Caco-2 (cell line): ENCODE measurements at regions not wholly inside any gene's neighbourhood (a gene's known extent, or its start where the extent isn't known, plus 50 kb on each side); places are given as distances from the start of the nearest gene placed in this dataset.

Source experiments
- BruUV-seq: library from RNA; stranded (reverse); fragments of 400-500 nt; replicated peaks from 2 replicates; lab custom pipeline; 2021; lab: Mats Ljungman, UMichigan
- CTCF ChIA-PET: fragments of 300-600 bp; sonication (Branson Sonifier 250); formaldehyde crosslinking; loops from one replicate; lab custom pipeline; 2022; ENCODE audit warnings: antibody characterized with exemption; lab: Charles Lee
- POLR2A ChIA-PET: fragments of 300-600 bp; sonication (Branson Sonifier 250); formaldehyde crosslinking; loops from one replicate; lab custom pipeline; 2022; ENCODE audit warnings: antibody characterized with exemption; lab: Charles Lee
- DNase-seq, 2 experiments: peaks; one replicate each; pipeline versions ENCODE4 v3.0.0 to v3.0.0-alpha.2; 2020 to 2022
- H3K27me3 ChIP-seq: replicated peaks from 2 replicates; pipeline ENCODE4 v1.6.0; 2011; ENCODE audit warnings: low read length; ENCODE audit not compliant: control insufficient read depth, insufficient read depth
- H3K36me3 ChIP-seq: 2 replicates; pipeline ENCODE4 v1.5.1; 2011; ENCODE audit warnings: low read length; ENCODE audit not compliant: control insufficient read depth, insufficient read depth
- H3K4me1 ChIP-seq: fragments of 250-450 bp; sonication (Bioruptor Pico); 2 replicates; pipeline ENCODE4 v1.5.1; 2020; ENCODE audit warnings: mild to moderate bottlenecking
- H3K4me3 ChIP-seq: 2 replicates; pipeline ENCODE4 v1.5.1; 2011; ENCODE audit warnings: low read depth, mild to moderate bottlenecking, control low read depth, low read length
- H3K9me3 ChIP-seq: fragments of 250-450 bp; sonication (Bioruptor Pico); 2 replicates; pipeline ENCODE4 v1.5.1; 2020; ENCODE audit warnings: mild to moderate bottlenecking, moderate library complexity
- H3K27ac Mint-ChIP-seq: one replicate; pipeline ENCODE4 v1.8.0; 2022; ENCODE audit warnings: mixed read lengths; ENCODE audit not compliant: unreplicated experiment
- H3K27me3 Mint-ChIP-seq: one replicate; pipeline ENCODE4 v1.8.0; 2022; ENCODE audit warnings: mixed read lengths; ENCODE audit not compliant: insufficient read depth, unreplicated experiment
- H3K36me3 Mint-ChIP-seq: one replicate; pipeline ENCODE4 v1.8.0; 2022; ENCODE audit warnings: mild to moderate bottlenecking, mixed read lengths; ENCODE audit not compliant: insufficient read depth, unreplicated experiment
- H3K4me1 Mint-ChIP-seq: one replicate; pipeline ENCODE4 v1.8.0; 2022; ENCODE audit warnings: low read depth, mixed read lengths; ENCODE audit not compliant: unreplicated experiment
- H3K4me3 Mint-ChIP-seq: one replicate; pipeline ENCODE4 v1.8.0; 2022; ENCODE audit warnings: mild to moderate bottlenecking, moderate library complexity, mixed read lengths; ENCODE audit not compliant: unreplicated experiment
- H3K9me3 Mint-ChIP-seq: one replicate; pipeline ENCODE4 v1.8.0; 2022; ENCODE audit warnings: mixed read lengths; ENCODE audit not compliant: unreplicated experiment
- intact Hi-C: fragments of 100-400 bp; cut with micrococcal nuclease; formaldehyde crosslinking; loops from one replicate; pipeline ENCODE4 v1.10.0; 2022; ENCODE audit not compliant: unreplicated experiment
- TF ChIP-seq, protein P1 (sequence below), 2 experiments: fragments of 200-600 bp in 1 of 2; IDR thresholded peaks; 1 replicate in 1 of 2; 2 replicates in 1 of 2; pipeline versions ENCODE4 v1.5.1 to v1.8.0; 2011 to 2022; ENCODE audit warnings: antibody characterized with exemption in 1 of 2, control low read depth in 1 of 2, inconsistent platforms in 1 of 2, low read depth in 1 of 2, low read length in 1 of 2, mild to moderate bottlenecking in 1 of 2, moderate library complexity in 1 of 2; ENCODE audit not compliant: insufficient read depth in 1 of 2, severe bottlenecking in 1 of 2, unreplicated experiment in 1 of 2

DNA sequence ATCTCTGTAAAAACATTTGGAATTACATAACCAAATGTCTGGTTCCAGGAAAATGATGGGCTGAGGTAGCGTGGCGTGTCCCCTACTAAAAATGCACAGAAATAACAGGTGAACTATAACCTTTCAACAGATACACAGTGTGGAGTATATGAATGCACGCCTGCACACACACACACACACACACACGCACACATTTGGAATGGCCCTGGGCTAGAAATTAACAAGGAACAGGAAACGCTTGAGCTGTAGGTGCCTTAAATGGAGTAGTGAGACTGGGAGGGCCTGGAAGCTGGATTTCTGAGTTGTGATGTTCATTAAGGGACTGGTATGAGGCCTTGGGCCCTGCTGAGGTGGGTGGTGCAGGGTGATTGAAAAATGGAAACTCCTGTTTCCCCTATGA lies 246.5 kb upstream of the C1orf174 start:
- no peak overlapping the region for H3K4me3 Mint-ChIP-seq
- H3K27me3 ChIP-seq, result no peaks in the 10 kb centered on the region
- H3K4me1 Mint-ChIP-seq, result no peaks in the 10 kb centered on the region
- H3K27ac Mint-ChIP-seq, result no peak overlapping the region
- TF ChIP-seq, protein P1, sequence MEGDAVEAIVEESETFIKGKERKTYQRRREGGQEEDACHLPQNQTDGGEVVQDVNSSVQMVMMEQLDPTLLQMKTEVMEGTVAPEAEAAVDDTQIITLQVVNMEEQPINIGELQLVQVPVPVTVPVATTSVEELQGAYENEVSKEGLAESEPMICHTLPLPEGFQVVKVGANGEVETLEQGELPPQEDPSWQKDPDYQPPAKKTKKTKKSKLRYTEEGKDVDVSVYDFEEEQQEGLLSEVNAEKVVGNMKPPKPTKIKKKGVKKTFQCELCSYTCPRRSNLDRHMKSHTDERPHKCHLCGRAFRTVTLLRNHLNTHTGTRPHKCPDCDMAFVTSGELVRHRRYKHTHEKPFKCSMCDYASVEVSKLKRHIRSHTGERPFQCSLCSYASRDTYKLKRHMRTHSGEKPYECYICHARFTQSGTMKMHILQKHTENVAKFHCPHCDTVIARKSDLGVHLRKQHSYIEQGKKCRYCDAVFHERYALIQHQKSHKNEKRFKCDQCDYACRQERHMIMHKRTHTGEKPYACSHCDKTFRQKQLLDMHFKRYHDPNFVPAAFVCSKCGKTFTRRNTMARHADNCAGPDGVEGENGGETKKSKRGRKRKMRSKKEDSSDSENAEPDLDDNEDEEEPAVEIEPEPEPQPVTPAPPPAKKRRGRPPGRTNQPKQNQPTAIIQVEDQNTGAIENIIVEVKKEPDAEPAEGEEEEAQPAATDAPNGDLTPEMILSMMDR (IDR thresholded peaks at IDR 0.05; ENCODE audit: insufficient read depth in 1 of 2, low read depth in 1 of 2, low read length in 1 of 2, severe bottlenecking in 1 of 2, unreplicated experiment in 1 of 2), result no peak
- no peaks in the 10 kb centered on the region for H3K9me3 ChIP-seq
- no peaks in the 10 kb centered on the region for H3K36me3 ChIP-seq
- CTCF ChIA-PET, result no interaction called here
- no peaks in the 10 kb centered on the region for H3K4me1 ChIP-seq
- no peak for DNase-seq
- no TSS peak for BruUV-seq
- POLR2A ChIA-PET, result no interaction called here
- peaks cover 6% of the 10 kb centered on the region for H3K27me3 Mint-ChIP-seq
- intact Hi-C loops, result no loop called here
- no peak overlapping the region for H3K4me3 ChIP-seq
- no peaks in the 10 kb centered on the region for H3K36me3 Mint-ChIP-seq
- H3K9me3 Mint-ChIP-seq, result no peaks in the 10 kb centered on the region

DNA sequence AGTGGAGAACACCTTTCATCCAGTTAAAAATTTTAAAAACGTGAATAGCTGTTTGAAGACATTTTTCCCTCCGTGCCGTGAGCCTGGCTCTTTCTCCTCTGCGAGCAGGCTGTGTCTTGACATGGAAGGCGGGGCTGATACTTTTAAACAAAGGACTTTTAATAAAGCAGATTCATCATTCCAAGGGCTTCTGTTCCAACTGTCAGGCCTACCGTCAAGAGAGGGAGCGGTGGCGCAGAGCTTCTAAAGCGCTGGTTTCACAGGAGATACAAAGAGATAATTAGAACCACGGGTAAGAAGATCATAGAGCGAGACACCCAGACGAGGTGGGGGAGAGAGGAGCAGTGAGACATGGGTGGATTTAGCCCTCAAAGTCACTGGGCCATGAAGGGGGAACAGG lies 247.4 kb upstream of the C1orf174 start:
- BruUV-seq, result no TSS peak
- no peaks in the 10 kb centered on the region for H3K9me3 Mint-ChIP-seq
- ChIA-PET CTCF (no interaction called here), POLR2A (no interaction called here)
- no peak for DNase-seq
- Histone ChIP-seq H3K4me3 (no peak overlapping the region), H3K27me3 (no peaks in the 10 kb centered on the region), H3K4me1 (no peaks in the 10 kb centered on the region), H3K9me3 (no peaks in the 10 kb centered on the region), H3K36me3 (no peaks in the 10 kb centered on the region)
- intact Hi-C loops, result no loop called here
- no peak overlapping the region for H3K27ac Mint-ChIP-seq
- TF ChIP-seq, protein P1 (IDR thresholded peaks at IDR 0.05; ENCODE audit: insufficient read depth in 1 of 2, low read depth in 1 of 2, low read length in 1 of 2, severe bottlenecking in 1 of 2, unreplicated experiment in 1 of 2), result no peak
- peaks cover 6% of the 10 kb centered on the region for H3K27me3 Mint-ChIP-seq
- H3K4me1 Mint-ChIP-seq, result no peaks in the 10 kb centered on the region
- no peak overlapping the region for H3K4me3 Mint-ChIP-seq
- H3K36me3 Mint-ChIP-seq, result no peaks in the 10 kb centered on the region

DNA sequence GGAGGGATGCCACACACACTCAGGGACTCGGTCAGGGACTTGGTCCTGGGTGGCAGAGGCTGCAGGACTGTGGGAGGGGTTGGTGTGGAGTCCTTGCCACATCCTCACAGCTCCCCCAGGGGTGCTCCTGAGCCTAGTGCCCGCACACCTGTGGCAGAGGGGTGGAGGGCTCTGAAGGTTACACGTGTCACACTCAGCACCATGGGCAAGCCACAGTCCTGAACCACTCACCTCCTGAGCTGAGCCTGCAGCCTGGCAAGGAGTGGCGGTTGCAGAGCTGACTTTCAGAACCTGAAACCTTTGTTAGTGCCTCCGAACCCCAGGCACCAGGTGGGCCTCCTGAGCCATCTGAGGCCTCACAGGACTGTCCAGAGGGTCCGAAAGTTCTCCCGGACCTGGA lies 249.2 kb upstream of the C1orf174 start:
- DNase-seq, result no peak
- Histone ChIP-seq H3K27me3 (no peaks in the 10 kb centered on the region), H3K4me3 (no peak overlapping the region), H3K36me3 (no peaks in the 10 kb centered on the region), H3K4me1 (no peaks in the 10 kb centered on the region), H3K9me3 (no peaks in the 10 kb centered on the region)
- intact Hi-C loops, result no loop called here
- TF ChIP-seq, protein P1 (IDR thresholded peaks at IDR 0.05; ENCODE audit: insufficient read depth in 1 of 2, low read depth in 1 of 2, low read length in 1 of 2, severe bottlenecking in 1 of 2, unreplicated experiment in 1 of 2), result no peak
- Mint-ChIP-seq H3K4me1 (no peaks in the 10 kb centered on the region), H3K9me3 (no peaks in the 10 kb centered on the region), H3K27me3 (peaks cover 6% of the 10 kb centered on the region), H3K27ac (no peak overlapping the region), H3K4me3 (no peak overlapping the region), H3K36me3 (no peaks in the 10 kb centered on the region)
- CTCF ChIA-PET, result no interaction called here
- no TSS peak for BruUV-seq
- POLR2A ChIA-PET, result no interaction called here
